A549 (cell line): ENCODE measurements at regions not wholly inside any gene's neighbourhood (a gene's known extent, or its start where the extent isn't known, plus 50 kb on each side); places are given as distances from the start of the nearest gene placed in this dataset.

Experiments used
- ATAC-seq, 2 experiments: fragments of 200-7000 bp in 1 of 2; fragments of >200 bp in 1 of 2; cut with Nextera tagmentation in 1 of 2; cut with Tn5 transposase in 1 of 2; 3 replicates each; pipeline versions ENCODE4 v1.8.0 to v1.9.1; 2018 to 2020; ENCODE audit warnings: mild to moderate bottlenecking in 1 of 2, moderate library complexity in 1 of 2
- CTCF ChIA-PET: fragments of 300-600 bp; sonication (Branson Sonifier 250); formaldehyde crosslinking; extraction: SDS; loops from one replicate; lab custom pipeline; 2021; ENCODE audit warnings: antibody characterized with exemption, inconsistent platforms; lab: Yijun Ruan, JAX
- POLR2A ChIA-PET: fragments of 350-600 bp; formaldehyde crosslinking; extraction: SDS; loops from one replicate; lab custom pipeline; 2021; ENCODE audit warnings: antibody characterized with exemption, inconsistent platforms; lab: Yijun Ruan, JAX
- DNase-seq, 2 experiments: peaks; one replicate each; pipeline versions ENCODE4 v3.0.0 to v3.0.0-alpha.2; 2011 to 2016; ENCODE audit warnings: low read depth in 1 of 2, low spot score in 1 of 2
- FAIRE-seq: peaks from 2 replicates; lab custom pipeline; 2011; peaks lifted over from hg19 to GRCh38; lab: Jason Lieb, UNC
- H3K27ac ChIP-seq, 2 experiments: fragments of >200 bp; sonication (Bioruptor Twin); formaldehyde crosslinking; 3 replicates each; pipeline ENCODE4 v1.5.1; 2016 to 2017
- H3K4me1 ChIP-seq: fragments of >200 bp; sonication (Bioruptor Twin); formaldehyde crosslinking; 3 replicates; pipeline ENCODE4 v1.6.1; 2016
- H3K4me2 ChIP-seq: fragments of >200 bp; sonication (Bioruptor Twin); formaldehyde crosslinking; 3 replicates; pipeline ENCODE4 v1.6.1; 2016
- H3K4me3 ChIP-seq: fragments of >200 bp; sonication (Bioruptor Twin); formaldehyde crosslinking; 3 replicates; pipeline ENCODE4 v1.5.1; 2016
- H3K9me3 ChIP-seq: fragments of >200 bp; sonication (Bioruptor Twin); formaldehyde crosslinking; 3 replicates; pipeline ENCODE4 v1.6.1; 2016
- ATOH8 ChIP-seq: fragments of 250-450 bp; sonication (Bioruptor Pico); IDR thresholded peaks from 2 replicates; pipeline ENCODE4 v1.5.0; 2020; ENCODE audit warnings: low read depth, mild to moderate bottlenecking, moderate library complexity
- BCL3 ChIP-seq: fragments of >200 bp; sonication (Bioruptor Twin); formaldehyde crosslinking; IDR thresholded peaks from 3 replicates; pipeline ENCODE4 v1.6.1; 2016
- CBX8 ChIP-seq: fragments of 200-600 bp; sonication (generic); IDR thresholded peaks from 2 replicates; pipeline ENCODE4 v1.6.1; 2016
- CHD2 ChIP-seq: fragments of 150-350 bp; IDR thresholded peaks from 2 replicates; pipeline ENCODE4 v1.6.1; 2014; ENCODE audit warnings: low read length; ENCODE audit not compliant: partially characterized antibody
- CHD4 ChIP-seq: fragments of 200-600 bp; sonication (generic); IDR thresholded peaks from 2 replicates; pipeline ENCODE4 v1.6.1; 2016; ENCODE audit warnings: antibody characterized with exemption, mild to moderate bottlenecking, borderline replicate concordance
- E2F6 ChIP-seq: IDR thresholded peaks from 2 replicates; pipeline ENCODE4 v1.6.1; 2012; ENCODE audit warnings: low read depth, borderline replicate concordance
- EHMT2 ChIP-seq: fragments of 200-600 bp; sonication (generic); IDR thresholded peaks from 2 replicates; pipeline ENCODE4 v1.6.1; 2016; ENCODE audit warnings: antibody characterized with exemption, low read depth, mild to moderate bottlenecking, moderate library complexity
- ESRRA ChIP-seq: fragments of 150-350 bp; IDR thresholded peaks from 2 replicates; pipeline ENCODE4 v1.6.1; 2014; ENCODE audit warnings: mild to moderate bottlenecking, low read length, borderline replicate concordance
- FOSB ChIP-seq: fragments of 250-450 bp; sonication (Bioruptor Pico); IDR thresholded peaks from 2 replicates; pipeline ENCODE4 v1.5.0; 2020; ENCODE audit warnings: mild to moderate bottlenecking, moderate library complexity
- FOSL2 ChIP-seq, 2 experiments: fragments of 450-650 bp in 1 of 2; fragments of >200 bp in 1 of 2; sonication (Bioruptor Twin) in 1 of 2; formaldehyde crosslinking; IDR thresholded peaks; 2 replicates each; pipeline versions ENCODE4 v1.5.0 to v1.6.1; 2016 to 2020; ENCODE audit warnings: mild to moderate bottlenecking in 1 of 2, moderate library complexity in 1 of 2
- GATA3 ChIP-seq: IDR thresholded peaks from 2 replicates; pipeline ENCODE4 v1.6.1; 2012; ENCODE audit warnings: borderline replicate concordance
- HES2 ChIP-seq: fragments of >200 bp; sonication (Bioruptor Twin); formaldehyde crosslinking; IDR thresholded peaks from 2 replicates; pipeline ENCODE4 v1.6.1; 2016
- HOXB13 ChIP-seq: fragments of 250-450 bp; sonication (Bioruptor Pico); IDR thresholded peaks from 2 replicates; pipeline ENCODE4 v1.5.0; 2020; ENCODE audit warnings: low read depth, mild to moderate bottlenecking, moderate library complexity
- JUNB ChIP-seq: fragments of >200 bp; sonication (Bioruptor Twin); formaldehyde crosslinking; IDR thresholded peaks from 2 replicates; pipeline ENCODE4 v1.6.1; 2016
- KDM5A ChIP-seq: fragments of 200-600 bp; sonication (generic); IDR thresholded peaks from 2 replicates; pipeline ENCODE4 v1.6.1; 2016; ENCODE audit warnings: antibody characterized with exemption, mild to moderate bottlenecking
- MAX ChIP-seq: IDR thresholded peaks from 2 replicates; pipeline ENCODE4 v1.6.1; 2012
- MAZ ChIP-seq: fragments of 150-350 bp; IDR thresholded peaks from 2 replicates; pipeline ENCODE4 v1.6.1; 2014; ENCODE audit warnings: antibody characterized with exemption, low read depth, low read length, borderline replicate concordance
- NFE2L2 ChIP-seq: fragments of 150-350 bp; conservative IDR thresholded peaks from 2 replicates; pipeline ENCODE4 v1.6.1; 2014; ENCODE audit warnings: low read length
- NPAS2 ChIP-seq: fragments of 250-450 bp; sonication (Bioruptor Pico); IDR thresholded peaks from 2 replicates; pipeline ENCODE4 v1.8.0; 2022; ENCODE audit warnings: mild to moderate bottlenecking, moderate library complexity, borderline replicate concordance
- PBX3 ChIP-seq: IDR thresholded peaks from 2 replicates; pipeline ENCODE4 v1.6.1; 2012
- PHF8 ChIP-seq: fragments of 200-600 bp; sonication (generic); IDR thresholded peaks from 2 replicates; pipeline ENCODE4 v1.6.1; 2016; ENCODE audit warnings: low read depth, mild to moderate bottlenecking, antibody characterized with exemption, moderate library complexity, borderline replicate concordance
- POLR2A ChIP-seq: IDR thresholded peaks from 2 replicates; pipeline ENCODE4 v1.6.1; 2012; ENCODE audit warnings: mild to moderate bottlenecking, low read length
- POLR2AphosphoS2 ChIP-seq: conservative IDR thresholded peaks from 2 replicates; pipeline ENCODE4 v1.6.1; 2012; ENCODE audit warnings: low read length, improper control_type of control experiment, inconsistent platforms
- RAD21 ChIP-seq, 2 experiments: fragments of >200 bp in 1 of 2; sonication (Bioruptor Twin) in 1 of 2; formaldehyde crosslinking in 1 of 2; IDR thresholded peaks in 1 of 2; conservative IDR thresholded peaks in 1 of 2; 2 replicates in 1 of 2; 3 replicates in 1 of 2; pipeline ENCODE4 v1.6.1; 2012 to 2018; ENCODE audit warnings: inconsistent platforms in 1 of 2
- RARB ChIP-seq: fragments of 250-450 bp; sonication (Bioruptor Pico); IDR thresholded peaks from 2 replicates; pipeline ENCODE4 v1.8.0; 2021; ENCODE audit warnings: mild to moderate bottlenecking, moderate library complexity
- RFX5 ChIP-seq: fragments of 450-650 bp; IDR thresholded peaks from 2 replicates; pipeline ENCODE4 v1.7.1; 2014; ENCODE audit warnings: antibody characterized with exemption, mild to moderate bottlenecking, moderate library complexity
- USF2 ChIP-seq: fragments of 450-650 bp; IDR thresholded peaks from 2 replicates; pipeline ENCODE4 v1.6.1; 2014; ENCODE audit warnings: antibody characterized with exemption
- ZSCAN20 ChIP-seq: fragments of 250-450 bp; sonication (Bioruptor Pico); IDR thresholded peaks from 2 replicates; pipeline ENCODE4 v1.8.0; 2022; ENCODE audit warnings: mild to moderate bottlenecking, moderate library complexity
- WGBS: methylation state at CpG from one replicate; pipeline ENCODE4 v1.1.6; 2017; ENCODE audit errors: missing lambda C conversion rate; 5-methylcytosine and 5-hydroxymethylcytosine counted together

GRCh38 chr13:48810013-48810412, 156.3 kb downstream of the CYSLTR2 start:
- POLR2A ChIA-PET, result no interaction called here
- Histone ChIP-seq H3K27ac (no peak overlapping the region), H3K4me1 (no peaks in the 10 kb centered on the region), H3K4me2 (no peak overlapping the region), H3K9me3 (no peaks in the 10 kb centered on the region), H3K4me3 (no peak overlapping the region)
- FAIRE-seq (no peak), DNase-seq (no peak), ATAC-seq (no peak)
- TF ChIP-seq NPAS2 (CRISPR knock-in tag) (no peak), GATA3 (no peak), PHF8 (no peak), HES2 (no peak), BCL3 (no peak), MAX (no peak), ATOH8 (CRISPR knock-in tag) (no peak), EHMT2 (no peak), JUNB (no peak), KDM5A (no peak), CHD2 (no peak), ZSCAN20 (CRISPR knock-in tag) (no peak), CBX8 (no peak)
- WGBS, result 75% methylated on average over 6 of the region's 6 CpGs
- CTCF ChIA-PET, result no interaction called here

GRCh38 chr13:48813518-48813917, 159.8 kb downstream of the CYSLTR2 start:
- H3K4me2 ChIP-seq, result no peak overlapping the region
- no peak overlapping the region for H3K27ac ChIP-seq
- WGBS, result 69% methylated on average over 5 of the region's 5 CpGs
- no peak for TF ChIP-seq ESRRA
- no peak for TF ChIP-seq CBX8
- no peak for TF ChIP-seq NPAS2 (CRISPR knock-in tag)
- TF ChIP-seq RAD21 (conservative IDR thresholded peaks at IDR 0.05 in 1 of 2, IDR thresholded peaks at IDR 0.05 in 1 of 2), result no peak
- TF ChIP-seq PBX3, result no peak
- no peak for TF ChIP-seq CHD4
- TF ChIP-seq USF2, result no peak
- no peak for TF ChIP-seq RFX5
- no peak for TF ChIP-seq RARB (CRISPR knock-in tag)
- TF ChIP-seq POLR2A, result no peak
- no peak for TF ChIP-seq HOXB13 (CRISPR knock-in tag)
- TF ChIP-seq PHF8, result no peak
- TF ChIP-seq KDM5A, result no peak
- no peak for TF ChIP-seq POLR2AphosphoS2
- no peak for TF ChIP-seq BCL3
- no peak for TF ChIP-seq E2F6
- TF ChIP-seq NFE2L2, result no peak
- no peak for TF ChIP-seq FOSB (CRISPR knock-in tag)
- TF ChIP-seq MAZ, result no peak
- TF ChIP-seq FOSL2 (IDR thresholded peaks at IDR 0.05), result no peak
- no peak for TF ChIP-seq FOSL2 (CRISPR knock-in tag; IDR thresholded peaks at IDR 0.05)
- no peak for FAIRE-seq
- CTCF ChIA-PET, result no interaction called here
- POLR2A ChIA-PET, result no interaction called here
- no peak for DNase-seq
- no peak overlapping the region for H3K4me3 ChIP-seq
- no peaks in the 10 kb centered on the region for H3K9me3 ChIP-seq
- ATAC-seq, result no peak
- H3K4me1 ChIP-seq, result peaks cover 15% of the 10 kb centered on the region; the same call in 2 of the 3 replicates
